ENCODE measurements at regions not wholly inside any gene's neighbourhood (a gene's known extent, or its start where the extent isn't known, plus 50 kb on each side); places are given as distances from the start of the nearest gene placed in this dataset.
A peak's percentile ranks its signal among the peaks of the same experiment; 100 is the strongest.

GRCh38 chr10:64601298-64601697 lies 1080.1 kb downstream of the REEP3 start:
- no peak for TF ChIP-seq CTCF (IDR thresholded peaks at IDR 0.05; ENCODE audit: insufficient read depth in 1 of 2, low read depth in 1 of 2, low read length in 1 of 2, severe bottlenecking in 1 of 2, unreplicated experiment in 1 of 2)
- H3K36me3 Mint-ChIP-seq (ENCODE audit: insufficient read depth, unreplicated experiment) = no peaks in the 10 kb centered on the region
- no peak for DNase-seq
- Histone ChIP-seq H3K27me3 (replicated peaks; ENCODE audit: control insufficient read depth, insufficient read depth, low read length) (no peaks in the 10 kb centered on the region), H3K9me3 (no peaks in the 10 kb centered on the region), H3K36me3 (ENCODE audit: control insufficient read depth, insufficient read depth, low read length) (no peaks in the 10 kb centered on the region), H3K4me3 (ENCODE audit: low read depth, low read length) (no peak overlapping the region), H3K4me1 (no peaks in the 10 kb centered on the region)
- ChIA-PET POLR2A (no interaction called here), CTCF (no interaction called here)
- H3K27ac Mint-ChIP-seq (ENCODE audit: unreplicated experiment) = no peak overlapping the region
- BruUV-seq (replicated peaks) = no TSS peak
- no peaks in the 10 kb centered on the region for H3K4me1 Mint-ChIP-seq (ENCODE audit: low read depth, unreplicated experiment)
- no peak overlapping the region for H3K4me3 Mint-ChIP-seq (ENCODE audit: unreplicated experiment)
- peaks cover 8% of the 10 kb centered on the region for H3K27me3 Mint-ChIP-seq (ENCODE audit: insufficient read depth, unreplicated experiment)
- intact Hi-C loops (cut with micrococcal nuclease; ENCODE audit: unreplicated experiment) = no loop called here
- no peaks in the 10 kb centered on the region for H3K9me3 Mint-ChIP-seq (ENCODE audit: unreplicated experiment)

GRCh38 chr10:64617085-64617484 lies 1095.9 kb downstream of the REEP3 start:
- no peaks in the 10 kb centered on the region for H3K36me3 ChIP-seq (ENCODE audit: control insufficient read depth, insufficient read depth, low read length)
- Mint-ChIP-seq H3K4me1 (ENCODE audit: low read depth, unreplicated experiment) (peaks cover 23% of the 10 kb centered on the region), H3K4me3 (ENCODE audit: unreplicated experiment) (peak overlapping the region; percentile 50), H3K9me3 (ENCODE audit: unreplicated experiment) (no peaks in the 10 kb centered on the region), H3K36me3 (ENCODE audit: insufficient read depth, unreplicated experiment) (no peaks in the 10 kb centered on the region), H3K27me3 (ENCODE audit: insufficient read depth, unreplicated experiment) (peaks cover 3% of the 10 kb centered on the region), H3K27ac (ENCODE audit: unreplicated experiment) (peak overlapping the region; percentile 72)
- H3K4me3 ChIP-seq (ENCODE audit: low read depth, low read length) = no peak overlapping the region
- no TSS peak for BruUV-seq (replicated peaks)
- DNase-seq = peak in 1 of 2 experiments; percentile 41
- POLR2A ChIA-PET = no interaction called here
- CTCF ChIA-PET = no interaction called here
- H3K4me1 ChIP-seq = peaks cover 16% of the 10 kb centered on the region
- H3K9me3 ChIP-seq = no peaks in the 10 kb centered on the region
- no peak for TF ChIP-seq CTCF (IDR thresholded peaks at IDR 0.05; ENCODE audit: insufficient read depth in 1 of 2, low read depth in 1 of 2, low read length in 1 of 2, severe bottlenecking in 1 of 2, unreplicated experiment in 1 of 2)
- H3K27me3 ChIP-seq (replicated peaks; ENCODE audit: control insufficient read depth, insufficient read depth, low read length) = no peaks in the 10 kb centered on the region
- intact Hi-C loops (cut with micrococcal nuclease; ENCODE audit: unreplicated experiment) = loop anchor here (1.0 kb wide), 1 partner anchor 44 kb away; no protein-coding TSS in a partner anchor

GRCh38 chr10:64619102-64619501 lies 1097.9 kb downstream of the REEP3 start:
- BruUV-seq (replicated peaks) = no TSS peak

More at GRCh38 chr10:64619102-64619501, 1097.9 kb downstream of the REEP3 start:
- Mint-ChIP-seq H3K27ac (ENCODE audit: unreplicated experiment) (no peak overlapping the region), H3K36me3 (ENCODE audit: insufficient read depth, unreplicated experiment) (no peaks in the 10 kb centered on the region), H3K9me3 (ENCODE audit: unreplicated experiment) (no peaks in the 10 kb centered on the region), H3K27me3 (ENCODE audit: insufficient read depth, unreplicated experiment) (peaks cover 3% of the 10 kb centered on the region), H3K4me3 (ENCODE audit: unreplicated experiment) (no peak overlapping the region), H3K4me1 (ENCODE audit: low read depth, unreplicated experiment) (peaks cover 23% of the 10 kb centered on the region)
- peak in 1 of 2 experiments; percentile 10 for TF ChIP-seq CTCF (IDR thresholded peaks at IDR 0.05; ENCODE audit: insufficient read depth in 1 of 2, low read depth in 1 of 2, low read length in 1 of 2, severe bottlenecking in 1 of 2, unreplicated experiment in 1 of 2)
- POLR2A ChIA-PET = no interaction called here
- peaks cover 16% of the 10 kb centered on the region for H3K4me1 ChIP-seq
- no peaks in the 10 kb centered on the region for H3K9me3 ChIP-seq
- no peaks in the 10 kb centered on the region for H3K36me3 ChIP-seq (ENCODE audit: control insufficient read depth, insufficient read depth, low read length)
- H3K4me3 ChIP-seq (ENCODE audit: low read depth, low read length) = no peak overlapping the region
- DNase-seq = no peak
- H3K27me3 ChIP-seq (replicated peaks; ENCODE audit: control insufficient read depth, insufficient read depth, low read length) = no peaks in the 10 kb centered on the region
- CTCF ChIA-PET = no interaction called here
- intact Hi-C loops (cut with micrococcal nuclease; ENCODE audit: unreplicated experiment) = no loop called here

Measured in Caco-2 (cell line).